ENCODE measurements at regions not wholly inside any gene's neighbourhood (a gene's known extent, or its start where the extent isn't known, plus 50 kb on each side); places are given as distances from the start of the nearest gene placed in this dataset.

DNA sequence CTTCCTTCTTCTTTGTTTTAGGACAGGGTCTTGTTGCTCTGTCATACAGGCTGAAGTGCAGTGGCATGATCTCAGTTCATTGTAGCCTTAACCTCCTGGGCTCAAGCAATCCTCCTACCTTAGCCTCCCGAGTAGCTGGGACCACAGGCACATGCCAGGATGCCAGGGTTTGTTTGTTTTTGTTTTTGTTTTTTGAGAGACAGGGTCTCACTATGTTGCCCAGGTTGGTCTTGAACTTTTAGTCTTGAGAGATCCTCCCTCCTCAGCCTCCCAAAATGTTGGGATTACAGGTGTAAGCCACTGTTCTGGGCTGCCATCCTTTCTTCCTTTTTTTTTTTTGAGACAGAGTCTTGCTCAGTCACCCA lies 56.5 kb upstream of the SLC45A1 start:
- Histone ChIP-seq H3K27ac (no peak overlapping the region), H3K9me2 (replicated peaks; ENCODE audit: insufficient read depth) (no peaks in the 10 kb centered on the region), H3K4me3 (no peak overlapping the region), H3K36me3 (replicated peaks; ENCODE audit: insufficient read depth, low read depth) (no peaks in the 10 kb centered on the region), H3K4me1 (ENCODE audit: insufficient read depth) (peaks cover 15% of the 10 kb centered on the region), H3K79me2 (no peaks in the 10 kb centered on the region), H3K27me3 (no peaks in the 10 kb centered on the region), H2AFZ (no peak overlapping the region), H4K20me1 (ENCODE audit: insufficient read depth, poor library complexity, severe bottlenecking) (no peaks in the 10 kb centered on the region), H3K9me3 (ENCODE audit: low read depth) (no peaks in the 10 kb centered on the region), H3K4me2 (no peak overlapping the region)
- TF ChIP-seq, protein P1, sequence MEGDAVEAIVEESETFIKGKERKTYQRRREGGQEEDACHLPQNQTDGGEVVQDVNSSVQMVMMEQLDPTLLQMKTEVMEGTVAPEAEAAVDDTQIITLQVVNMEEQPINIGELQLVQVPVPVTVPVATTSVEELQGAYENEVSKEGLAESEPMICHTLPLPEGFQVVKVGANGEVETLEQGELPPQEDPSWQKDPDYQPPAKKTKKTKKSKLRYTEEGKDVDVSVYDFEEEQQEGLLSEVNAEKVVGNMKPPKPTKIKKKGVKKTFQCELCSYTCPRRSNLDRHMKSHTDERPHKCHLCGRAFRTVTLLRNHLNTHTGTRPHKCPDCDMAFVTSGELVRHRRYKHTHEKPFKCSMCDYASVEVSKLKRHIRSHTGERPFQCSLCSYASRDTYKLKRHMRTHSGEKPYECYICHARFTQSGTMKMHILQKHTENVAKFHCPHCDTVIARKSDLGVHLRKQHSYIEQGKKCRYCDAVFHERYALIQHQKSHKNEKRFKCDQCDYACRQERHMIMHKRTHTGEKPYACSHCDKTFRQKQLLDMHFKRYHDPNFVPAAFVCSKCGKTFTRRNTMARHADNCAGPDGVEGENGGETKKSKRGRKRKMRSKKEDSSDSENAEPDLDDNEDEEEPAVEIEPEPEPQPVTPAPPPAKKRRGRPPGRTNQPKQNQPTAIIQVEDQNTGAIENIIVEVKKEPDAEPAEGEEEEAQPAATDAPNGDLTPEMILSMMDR (IDR thresholded peaks at IDR 0.05; ENCODE audit: poor library complexity), result no peak
- DNase-seq (ENCODE audit: low spot score), result no peak
- WGBS (ENCODE audit: low lambda C conversion rate, missing lambda C conversion rate), result 89% methylated on average over 1 of the region's 1 CpG

DNA sequence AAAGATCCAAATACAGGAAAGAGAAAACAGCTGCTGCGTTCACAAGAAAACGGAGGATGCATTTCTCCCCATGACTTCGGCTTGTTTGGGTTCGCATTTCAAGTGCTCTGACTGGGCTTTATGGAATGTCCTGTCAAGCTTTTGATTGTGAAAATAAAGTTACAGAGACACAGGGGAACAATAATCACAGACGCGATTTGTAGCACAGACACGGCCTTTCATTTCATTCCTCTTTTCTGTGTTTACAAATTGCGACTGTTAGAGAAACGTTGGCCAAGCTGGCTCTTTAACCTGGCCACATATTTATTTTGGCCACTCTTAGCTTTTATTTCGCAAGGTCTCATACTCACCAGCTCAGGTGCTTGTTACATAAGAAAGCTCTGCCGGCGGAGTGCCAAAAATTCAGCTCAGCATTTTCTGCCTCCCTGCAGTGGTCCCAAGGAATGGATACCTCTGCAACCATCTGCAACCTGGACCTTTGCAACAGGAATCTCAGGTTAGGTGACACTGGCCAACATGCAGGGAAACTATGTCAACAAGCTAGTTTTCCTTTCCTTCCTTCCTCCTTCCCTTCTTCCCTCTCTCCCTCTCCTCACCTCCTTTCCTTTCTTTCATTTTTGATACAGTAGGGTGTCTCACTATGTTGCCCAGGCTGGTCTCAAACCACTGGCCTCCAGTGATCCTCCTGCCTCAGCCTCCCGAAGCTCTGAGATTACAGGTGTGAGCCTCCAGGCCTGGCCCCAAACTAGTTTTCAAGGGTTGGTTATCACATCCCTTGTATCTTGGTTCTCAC lies 58.2 kb upstream of the SLC45A1 start:
- H2AFZ ChIP-seq, result no peak overlapping the region
- peak; percentile 39 for DNase-seq (ENCODE audit: low spot score)
- TF ChIP-seq EZH2 (IDR thresholded peaks at IDR 0.05; ENCODE audit: borderline replicate concordance), result no peak
- TF ChIP-seq EZH2phosphoT487 (IDR thresholded peaks at IDR 0.05; ENCODE audit: low read depth, severe bottlenecking, unreplicated experiment), result no peak
- TF ChIP-seq, protein P1 (IDR thresholded peaks at IDR 0.05; ENCODE audit: poor library complexity), result no peak

DNA sequence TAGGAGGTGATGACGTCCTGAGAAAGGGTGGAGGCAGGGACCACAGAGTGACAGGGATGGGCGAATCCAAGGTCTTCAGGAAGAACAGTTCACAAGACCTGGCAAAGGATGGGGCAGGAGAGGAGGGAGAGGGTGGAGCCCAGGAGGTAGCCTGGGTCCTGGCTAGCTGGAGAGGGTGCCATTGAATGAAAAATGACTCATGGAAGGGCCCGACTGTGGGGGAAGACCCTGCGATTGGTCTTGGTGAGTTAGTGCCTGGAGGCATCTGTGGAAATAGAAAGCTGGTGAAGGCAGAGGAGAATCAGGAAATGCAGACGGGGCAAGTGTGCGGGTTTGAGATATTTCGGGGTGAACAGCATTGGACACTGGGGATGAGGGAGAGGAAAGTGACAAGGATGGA lies 60.3 kb upstream of the SLC45A1 start:
- Histone ChIP-seq H3K27ac (no peak overlapping the region), H4K20me1 (ENCODE audit: insufficient read depth, poor library complexity, severe bottlenecking) (no peaks in the 10 kb centered on the region), H3K36me3 (replicated peaks; ENCODE audit: insufficient read depth, low read depth) (no peaks in the 10 kb centered on the region), H3K4me1 (ENCODE audit: insufficient read depth) (peaks cover 15% of the 10 kb centered on the region), H3K9me2 (replicated peaks; ENCODE audit: insufficient read depth) (no peaks in the 10 kb centered on the region), H3K79me2 (no peaks in the 10 kb centered on the region), H3K27me3 (no peaks in the 10 kb centered on the region), H2AFZ (no peak overlapping the region), H3K4me2 (no peak overlapping the region), H3K4me3 (no peak overlapping the region), H3K9me3 (ENCODE audit: low read depth) (no peaks in the 10 kb centered on the region)
- TF ChIP-seq EZH2 (IDR thresholded peaks at IDR 0.05; ENCODE audit: borderline replicate concordance) (no peak), EZH2phosphoT487 (IDR thresholded peaks at IDR 0.05; ENCODE audit: low read depth, severe bottlenecking, unreplicated experiment) (no peak)
- TF ChIP-seq, protein P1 (IDR thresholded peaks at IDR 0.05; ENCODE audit: poor library complexity), result no peak
- 92% methylated on average over 7 of the region's 7 CpGs for WGBS (ENCODE audit: low lambda C conversion rate, missing lambda C conversion rate)
- no peak for DNase-seq (ENCODE audit: low spot score)

More for the DNA sequence above, 58.2 kb upstream of the SLC45A1 start:
- peaks cover 15% of the 10 kb centered on the region for H3K4me1 ChIP-seq (ENCODE audit: insufficient read depth)
- H3K9me2 ChIP-seq (replicated peaks; ENCODE audit: insufficient read depth), result no peaks in the 10 kb centered on the region
- H3K27ac ChIP-seq, result peak overlapping the region; percentile 81
- H3K4me2 ChIP-seq, result peak overlapping the region; percentile 55
- 38% methylated on average over 13 of the region's 13 CpGs for WGBS (ENCODE audit: low lambda C conversion rate, missing lambda C conversion rate)
- H3K4me3 ChIP-seq, result no peak overlapping the region
- no peaks in the 10 kb centered on the region for H3K79me2 ChIP-seq
- H3K36me3 ChIP-seq (replicated peaks; ENCODE audit: insufficient read depth, low read depth), result no peaks in the 10 kb centered on the region
- H3K27me3 ChIP-seq, result no peaks in the 10 kb centered on the region
- H3K9me3 ChIP-seq (ENCODE audit: low read depth), result no peaks in the 10 kb centered on the region
- no peaks in the 10 kb centered on the region for H4K20me1 ChIP-seq (ENCODE audit: insufficient read depth, poor library complexity, severe bottlenecking)

Data from hepatocyte (in vitro differentiated cells).